ENCODE measurements at regions not wholly inside any gene's neighbourhood (a gene's known extent, or its start where the extent isn't known, plus 50 kb on each side); places are given as distances from the start of the nearest gene placed in this dataset.

DNA sequence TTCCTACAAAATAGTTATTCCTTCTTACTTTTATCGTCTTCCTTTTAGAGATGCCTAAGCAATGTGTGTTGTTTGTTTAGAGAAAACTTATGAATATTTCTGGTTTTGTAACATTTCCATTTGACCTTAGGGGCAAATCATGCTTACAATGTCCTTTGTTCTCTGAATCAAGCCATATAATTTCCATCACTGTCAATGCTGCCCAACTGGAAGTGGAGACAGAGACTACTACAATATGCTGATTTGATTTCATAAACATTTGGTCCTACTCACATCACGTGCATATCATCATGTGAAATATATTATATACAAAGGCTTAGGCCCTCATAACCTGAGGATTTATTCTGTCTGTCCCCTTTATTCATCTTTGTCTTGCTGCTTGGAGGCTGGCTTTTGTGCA lies 183.2 kb upstream of the CD180 start:
- TF ChIP-seq, protein P1, sequence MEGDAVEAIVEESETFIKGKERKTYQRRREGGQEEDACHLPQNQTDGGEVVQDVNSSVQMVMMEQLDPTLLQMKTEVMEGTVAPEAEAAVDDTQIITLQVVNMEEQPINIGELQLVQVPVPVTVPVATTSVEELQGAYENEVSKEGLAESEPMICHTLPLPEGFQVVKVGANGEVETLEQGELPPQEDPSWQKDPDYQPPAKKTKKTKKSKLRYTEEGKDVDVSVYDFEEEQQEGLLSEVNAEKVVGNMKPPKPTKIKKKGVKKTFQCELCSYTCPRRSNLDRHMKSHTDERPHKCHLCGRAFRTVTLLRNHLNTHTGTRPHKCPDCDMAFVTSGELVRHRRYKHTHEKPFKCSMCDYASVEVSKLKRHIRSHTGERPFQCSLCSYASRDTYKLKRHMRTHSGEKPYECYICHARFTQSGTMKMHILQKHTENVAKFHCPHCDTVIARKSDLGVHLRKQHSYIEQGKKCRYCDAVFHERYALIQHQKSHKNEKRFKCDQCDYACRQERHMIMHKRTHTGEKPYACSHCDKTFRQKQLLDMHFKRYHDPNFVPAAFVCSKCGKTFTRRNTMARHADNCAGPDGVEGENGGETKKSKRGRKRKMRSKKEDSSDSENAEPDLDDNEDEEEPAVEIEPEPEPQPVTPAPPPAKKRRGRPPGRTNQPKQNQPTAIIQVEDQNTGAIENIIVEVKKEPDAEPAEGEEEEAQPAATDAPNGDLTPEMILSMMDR (tag by site-specific recombination; IDR thresholded peaks at IDR 0.05): no peak
- TF ChIP-seq ZNF274 (IDR thresholded peaks at IDR 0.05; ENCODE audit: low read length) (no peak), ZNF274 (tag by site-specific recombination; IDR thresholded peaks at IDR 0.05; ENCODE audit: borderline replicate concordance) (no peak), ZNF792 (tag by site-specific recombination; IDR thresholded peaks at IDR 0.05) (no peak), ZNF394 (tag by site-specific recombination; IDR thresholded peaks at IDR 0.05; ENCODE audit: borderline replicate concordance) (no peak), ZNF423 (tag by site-specific recombination; IDR thresholded peaks at IDR 0.05) (no peak), PRDM1 (tag by site-specific recombination; IDR thresholded peaks at IDR 0.05) (no peak)
- TF ChIP-seq, protein P2, sequence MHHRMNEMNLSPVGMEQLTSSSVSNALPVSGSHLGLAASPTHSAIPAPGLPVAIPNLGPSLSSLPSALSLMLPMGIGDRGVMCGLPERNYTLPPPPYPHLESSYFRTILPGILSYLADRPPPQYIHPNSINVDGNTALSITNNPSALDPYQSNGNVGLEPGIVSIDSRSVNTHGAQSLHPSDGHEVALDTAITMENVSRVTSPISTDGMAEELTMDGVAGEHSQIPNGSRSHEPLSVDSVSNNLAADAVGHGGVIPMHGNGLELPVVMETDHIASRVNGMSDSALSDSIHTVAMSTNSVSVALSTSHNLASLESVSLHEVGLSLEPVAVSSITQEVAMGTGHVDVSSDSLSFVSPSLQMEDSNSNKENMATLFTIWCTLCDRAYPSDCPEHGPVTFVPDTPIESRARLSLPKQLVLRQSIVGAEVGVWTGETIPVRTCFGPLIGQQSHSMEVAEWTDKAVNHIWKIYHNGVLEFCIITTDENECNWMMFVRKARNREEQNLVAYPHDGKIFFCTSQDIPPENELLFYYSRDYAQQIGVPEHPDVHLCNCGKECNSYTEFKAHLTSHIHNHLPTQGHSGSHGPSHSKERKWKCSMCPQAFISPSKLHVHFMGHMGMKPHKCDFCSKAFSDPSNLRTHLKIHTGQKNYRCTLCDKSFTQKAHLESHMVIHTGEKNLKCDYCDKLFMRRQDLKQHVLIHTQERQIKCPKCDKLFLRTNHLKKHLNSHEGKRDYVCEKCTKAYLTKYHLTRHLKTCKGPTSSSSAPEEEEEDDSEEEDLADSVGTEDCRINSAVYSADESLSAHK (tag by site-specific recombination; IDR thresholded peaks at IDR 0.05): no peak

All from HEK293 (cell line).